ENCODE measurements at regions not wholly inside any gene's neighbourhood (a gene's known extent, or its start where the extent isn't known, plus 50 kb on each side); places are given as distances from the start of the nearest gene placed in this dataset.

GRCh38 chr9:36728651-36729520 is 156.2 kb downstream of the MELK start:
- TF ChIP-seq ZFX (IDR thresholded peaks at IDR 0.05) (no peak), CTCF (conservative IDR thresholded peaks at IDR 0.05) (peak; percentile 81)
- no peak overlapping the region for H3K27ac ChIP-seq

- no peak overlapping the region for H3K27ac ChIP-seq
- TF ChIP-seq ZFX (IDR thresholded peaks at IDR 0.05): no peak
- TF ChIP-seq CTCF (conservative IDR thresholded peaks at IDR 0.05): no peak
Observed at GRCh38 chr9:36729906-36730305, 157.2 kb downstream of the MELK start.

GRCh38 chr9:36730414-36730813 is 157.7 kb downstream of the MELK start:
- TF ChIP-seq CTCF (conservative IDR thresholded peaks at IDR 0.05): no peak
- no peak for TF ChIP-seq ZFX (IDR thresholded peaks at IDR 0.05)
- H3K27ac ChIP-seq: no peak overlapping the region

- no peak for TF ChIP-seq CTCF (conservative IDR thresholded peaks at IDR 0.05)
- TF ChIP-seq ZFX (IDR thresholded peaks at IDR 0.05): no peak
- no peak overlapping the region for H3K27ac ChIP-seq
Observed at GRCh38 chr9:36731068-36731956, 158.6 kb downstream of the MELK start.

GRCh38 chr9:36734737-36735136 is 162.0 kb downstream of the MELK start:
- H3K27ac ChIP-seq: no peak overlapping the region
- TF ChIP-seq CTCF (conservative IDR thresholded peaks at IDR 0.05) (no peak), ZFX (IDR thresholded peaks at IDR 0.05) (no peak)

- no peak overlapping the region for H3K27ac ChIP-seq
- no peak for TF ChIP-seq CTCF (conservative IDR thresholded peaks at IDR 0.05)
- no peak for TF ChIP-seq ZFX (IDR thresholded peaks at IDR 0.05)
Observed at GRCh38 chr9:36736648-36737047, 164.0 kb downstream of the MELK start.

Measured in C4-2B (cell line).